H1 (cell line): ENCODE measurements at regions not wholly inside any gene's neighbourhood (a gene's known extent, or its start where the extent isn't known, plus 50 kb on each side); places are given as distances from the start of the nearest gene placed in this dataset.

Source experiments
- CTCF ChIA-PET: fragments of 300-600 bp; sonication (Branson Sonifier 250); formaldehyde crosslinking; loops from one replicate; lab custom pipeline; 2021; ENCODE audit not compliant: partially characterized antibody; lab: Charles Lee
- POLR2A ChIA-PET: fragments of 300-600 bp; sonication (Branson Sonifier 250); formaldehyde crosslinking; loops from one replicate; lab custom pipeline; 2021; ENCODE audit warnings: inconsistent platforms; ENCODE audit not compliant: partially characterized antibody; lab: Charles Lee
- DNase-seq, 2 experiments: peaks; one replicate each; pipeline versions ENCODE4 v3.0.0 to v3.0.0-alpha.2; 2010 to 2022; ENCODE audit warnings: low spot score in 2 of 2, low read depth in 1 of 2, mixed read lengths in 1 of 2
- FAIRE-seq: peaks from 2 replicates; lab custom pipeline; 2011; peaks lifted over from hg19 to GRCh38; lab: Jason Lieb, UNC
- H2AFZ ChIP-seq: 2 replicates; pipeline ENCODE4 v1.8.1; 2012; ENCODE audit warnings: low read length, inconsistent platforms
- H2AK5ac ChIP-seq: 2 replicates; pipeline ENCODE4 v1.6.1; 2013; ENCODE audit warnings: low read depth, low read length
- H2BK120ac ChIP-seq: replicated peaks from 2 replicates; pipeline ENCODE3; 2013; ENCODE audit warnings: low read depth, low read length, inconsistent platforms
- H2BK12ac ChIP-seq: 2 replicates; pipeline ENCODE4 v1.6.1; 2013; ENCODE audit warnings: low read depth, low read length
- H2BK15ac ChIP-seq: 2 replicates; pipeline ENCODE4 v1.6.1; 2013; ENCODE audit warnings: low read length
- H2BK20ac ChIP-seq: 2 replicates; pipeline ENCODE4 v1.6.1; 2013; ENCODE audit warnings: low read length
- H2BK5ac ChIP-seq: 2 replicates; pipeline ENCODE4 v1.6.1; 2013; ENCODE audit warnings: low read depth, low read length
- H3K14ac ChIP-seq: 2 replicates; pipeline ENCODE4 v1.6.1; 2013; ENCODE audit warnings: inconsistent platforms; ENCODE audit not compliant: insufficient read length
- H3K18ac ChIP-seq: 2 replicates; pipeline ENCODE4 v1.6.1; 2013; ENCODE audit warnings: low read length; ENCODE audit errors: extremely low read depth
- H3K23ac ChIP-seq: 2 replicates; pipeline ENCODE4 v1.6.1; 2013; ENCODE audit warnings: inconsistent platforms; ENCODE audit not compliant: insufficient read length
- H3K23me2 ChIP-seq: 2 replicates; pipeline ENCODE4 v1.6.1; 2013; ENCODE audit warnings: low read depth, low read length
- H3K27ac ChIP-seq: 2 replicates; pipeline ENCODE4 v1.6.1; 2011; ENCODE audit warnings: low read depth, low read length, inconsistent platforms
- H3K27me3 ChIP-seq, 4 experiments: replicated peaks in 1 of 4; 1 replicate in 1 of 4; 2 replicates in 3 of 4; pipeline versions ENCODE4 v1.6.1 to v1.8.1; 2011 to 2013; ENCODE audit warnings: low read length in 3 of 4, mild to moderate bottlenecking in 3 of 4, inconsistent platforms in 2 of 4, mixed read lengths in 2 of 4, moderate library complexity in 1 of 4; ENCODE audit not compliant: control insufficient read depth in 3 of 4, insufficient read depth in 3 of 4; ENCODE audit errors: extremely low read depth in 1 of 4
- H3K36me3 ChIP-seq, 4 experiments: 2 replicates each; pipeline versions ENCODE4 v1.6.1 to v1.8.1; 2011 to 2013; ENCODE audit warnings: mild to moderate bottlenecking in 4 of 4, low read length in 3 of 4, moderate library complexity in 2 of 4, control low read depth in 1 of 4, inconsistent platforms in 1 of 4; ENCODE audit not compliant: insufficient read depth in 4 of 4, control insufficient read depth in 2 of 4
- H3K4ac ChIP-seq: replicated peaks from 2 replicates; pipeline ENCODE3; 2013; ENCODE audit warnings: low read length, low read depth, mixed read lengths, inconsistent platforms; ENCODE audit not compliant: insufficient read length
- H3K4me1 ChIP-seq, 4 experiments: replicated peaks in 1 of 4; 1 replicate in 1 of 4; 2 replicates in 3 of 4; pipeline versions ENCODE4 v1.6.1 to v1.8.1; 2011 to 2013; ENCODE audit warnings: low read length in 3 of 4, inconsistent platforms in 2 of 4, mixed read lengths in 1 of 4; ENCODE audit not compliant: insufficient read depth in 4 of 4, control insufficient read depth in 3 of 4
- H3K4me2 ChIP-seq, 2 experiments: 2 replicates each; pipeline versions ENCODE4 v1.6.1 to v1.8.1; 2011 to 2013; ENCODE audit warnings: low read depth in 2 of 2, low read length in 2 of 2, control low read depth in 1 of 2, inconsistent platforms in 1 of 2, mild to moderate bottlenecking in 1 of 2; ENCODE audit not compliant: insufficient read depth in 1 of 2
- H3K4me3 ChIP-seq, 4 experiments: fragments of 200-600, 300-600 bp in 1 of 4; sonication (generic), shearing (Covaris generic), sonication (Bioruptor Twin) in 1 of 4; 2 replicates each; pipeline versions ENCODE4 v1.5.1 to v1.8.1; 2011 to 2016; ENCODE audit warnings: low read length in 4 of 4, low read depth in 3 of 4, control low read depth in 2 of 4, inconsistent platforms in 2 of 4, mild to moderate bottlenecking in 2 of 4, mixed read lengths in 1 of 4, moderate library complexity in 1 of 4; ENCODE audit not compliant: insufficient read depth in 2 of 4; ENCODE audit errors: extremely low read depth in 1 of 4
- H3K56ac ChIP-seq: replicated peaks from 2 replicates; pipeline ENCODE3; 2013; ENCODE audit warnings: low read depth, mild to moderate bottlenecking, mixed read lengths, low read length, inconsistent platforms; ENCODE audit not compliant: insufficient read length
- H3K79me1 ChIP-seq: 2 replicates; pipeline ENCODE4 v1.6.1; 2013; ENCODE audit warnings: low read depth, low read length, control low read depth
- H3K79me2 ChIP-seq, 2 experiments: 2 replicates each; pipeline versions ENCODE4 v1.6.1 to v1.8.1; 2012 to 2013; ENCODE audit warnings: low read length in 2 of 2, mild to moderate bottlenecking in 2 of 2, inconsistent platforms in 1 of 2; ENCODE audit not compliant: insufficient read depth in 2 of 2, control insufficient read depth in 1 of 2
- H3K9ac ChIP-seq, 4 experiments: replicated peaks in 1 of 4; 1 replicate in 1 of 4; 2 replicates in 3 of 4; pipeline versions ENCODE4 v1.6.1 to v1.8.1; 2011 to 2013; ENCODE audit warnings: low read depth in 3 of 4, low read length in 3 of 4, control low read depth in 2 of 4, mild to moderate bottlenecking in 2 of 4, moderate library complexity in 2 of 4, inconsistent platforms in 1 of 4; ENCODE audit errors: extremely low read depth in 1 of 4
- H3K9me3 ChIP-seq, 2 experiments: 2 replicates each; pipeline versions ENCODE4 v1.6.1 to v1.8.1; 2012 to 2013; ENCODE audit warnings: mild to moderate bottlenecking in 2 of 2, moderate library complexity in 2 of 2, control low read depth in 1 of 2, inconsistent platforms in 1 of 2, low read depth in 1 of 2, low read length in 1 of 2, mixed read lengths in 1 of 2; ENCODE audit not compliant: insufficient read depth in 2 of 2
- H4K20me1 ChIP-seq, 2 experiments: replicated peaks in 1 of 2; 2 replicates each; pipeline versions ENCODE3 to v1.8.1; 2011 to 2013; ENCODE audit warnings: inconsistent platforms in 2 of 2, low read length in 2 of 2, mild to moderate bottlenecking in 1 of 2; ENCODE audit not compliant: insufficient read depth in 2 of 2, control insufficient read depth in 1 of 2
- H4K5ac ChIP-seq: 2 replicates; pipeline ENCODE4 v1.6.1; 2013; ENCODE audit warnings: low read length, low read depth, mixed read lengths, inconsistent platforms; ENCODE audit not compliant: insufficient read length
- H4K8ac ChIP-seq: 2 replicates; pipeline ENCODE4 v1.8.0; 2013; ENCODE audit warnings: mild to moderate bottlenecking, moderate library complexity, low read length, inconsistent platforms; ENCODE audit not compliant: insufficient read depth; ENCODE audit errors: extremely low read depth
- H4K91ac ChIP-seq: replicated peaks from 2 replicates; pipeline ENCODE3; 2013; ENCODE audit warnings: low read length, mixed read lengths, inconsistent platforms; ENCODE audit not compliant: insufficient read length
- CREB1 ChIP-seq: IDR thresholded peaks from 2 replicates; pipeline ENCODE4 v1.6.1; 2012; ENCODE audit warnings: inconsistent platforms
- EGR1 ChIP-seq: IDR thresholded peaks from 2 replicates; pipeline ENCODE4 v1.6.1; 2011; ENCODE audit warnings: low read depth, low read length, borderline replicate concordance
- FOSL1 ChIP-seq: IDR thresholded peaks from 2 replicates; pipeline ENCODE4 v1.6.1; 2011; ENCODE audit warnings: mild to moderate bottlenecking, low read depth, low read length, moderate library complexity; ENCODE audit not compliant: insufficient read depth
- GABPA ChIP-seq: IDR thresholded peaks from 2 replicates; pipeline ENCODE4 v1.6.1; 2011; ENCODE audit warnings: mild to moderate bottlenecking, low read length, moderate library complexity, borderline replicate concordance; ENCODE audit not compliant: insufficient read depth
- JUN ChIP-seq: IDR thresholded peaks from 2 replicates; pipeline ENCODE4 v1.6.1; 2011; ENCODE audit warnings: low read depth, mild to moderate bottlenecking, improper control_type of control experiment, low read length
- MAFK ChIP-seq: IDR thresholded peaks from 2 replicates; pipeline ENCODE4 v1.6.1; 2012; ENCODE audit warnings: low read depth, mild to moderate bottlenecking, improper control_type of control experiment, low read length
- POLR2AphosphoS5 ChIP-seq: IDR thresholded peaks from 2 replicates; pipeline ENCODE4 v1.6.1; 2011; ENCODE audit warnings: low read depth, low read length
- RAD21 ChIP-seq, 2 experiments: IDR thresholded peaks in 1 of 2; conservative IDR thresholded peaks in 1 of 2; 2 replicates each; pipeline ENCODE4 v1.6.1; 2011; ENCODE audit warnings: low read depth in 2 of 2, low read length in 2 of 2, improper control_type of control experiment in 1 of 2, inconsistent platforms in 1 of 2, mild to moderate bottlenecking in 1 of 2, moderate library complexity in 1 of 2
- RXRA ChIP-seq: IDR thresholded peaks from 2 replicates; pipeline ENCODE4 v1.6.1; 2011; ENCODE audit warnings: low read depth, mild to moderate bottlenecking, low read length, moderate library complexity; ENCODE audit not compliant: insufficient read depth
- SIX5 ChIP-seq: IDR thresholded peaks from 2 replicates; pipeline ENCODE4 v1.6.1; 2011; ENCODE audit warnings: mild to moderate bottlenecking, low read depth, low read length
- TEAD4 ChIP-seq: IDR thresholded peaks from 2 replicates; pipeline ENCODE4 v1.6.1; 2012; ENCODE audit warnings: low read depth, low read length, inconsistent platforms, mixed read lengths
- WGBS, 2 experiments: shearing (Covaris generic) in 1 of 2; methylation state at CpG; one replicate each; pipeline versions ENCODE4 v1.1.6 to v1.1.7; 2013 to 2015; ENCODE audit warnings: low lambda C conversion rate in 2 of 2, mixed read lengths in 2 of 2, inconsistent platforms in 1 of 2, low coverage in 1 of 2, missing lambda C conversion rate in 1 of 2; ENCODE audit not compliant: insufficient replicate concordance in 2 of 2, insufficient coverage in 1 of 2, insufficient read length in 1 of 2; ENCODE audit errors: extremely low coverage in 1 of 2, missing lambda C conversion rate in 1 of 2; 5-methylcytosine and 5-hydroxymethylcytosine counted together
- TF ChIP-seq, protein P1 (sequence below): IDR thresholded peaks from 2 replicates; pipeline ENCODE4 v1.6.1; 2012; ENCODE audit warnings: low read length, inconsistent platforms

DNA sequence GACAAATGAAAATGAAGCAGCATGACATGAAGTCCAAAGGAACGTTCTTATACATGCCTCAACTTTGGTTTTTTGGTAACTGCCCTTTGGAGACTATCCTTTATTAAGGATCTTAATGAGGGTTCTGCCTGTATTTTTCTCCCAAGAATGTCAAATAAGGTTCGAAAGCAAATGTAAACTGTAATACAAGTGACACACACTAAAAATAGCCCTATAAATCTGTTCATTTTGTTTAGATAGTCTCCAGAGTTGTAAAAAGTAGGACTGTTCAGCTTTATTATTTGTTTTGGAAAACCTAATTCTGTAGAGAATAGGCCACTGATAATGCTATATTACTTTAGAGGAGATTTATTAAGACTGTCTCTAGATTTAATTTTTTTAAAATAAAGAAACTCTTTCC, 80.5 kb upstream of the CDIN1 start:
- Histone ChIP-seq H2BK5ac (no peak overlapping the region), H3K79me2 (no peaks in the 10 kb centered on the region), H2AFZ (no peak overlapping the region), H3K79me1 (no peaks in the 10 kb centered on the region), H3K4me1 (peaks cover 0 to 2% (median 0%) of the 10 kb centered on the region in 4 experiments; a peak in 1 of 7 replicates), H2BK12ac (no peak overlapping the region), H3K23ac (no peak overlapping the region), H3K36me3 (no peaks in the 10 kb centered on the region), H4K91ac (no peak overlapping the region), H3K4me2 (no peak overlapping the region), H4K8ac (no peak overlapping the region), H3K23me2 (no peaks in the 10 kb centered on the region), H2AK5ac (no peak overlapping the region), H3K4ac (no peak overlapping the region), H3K9me3 (no peaks in the 10 kb centered on the region), H3K27ac (no peak overlapping the region), H2BK20ac (no peak overlapping the region), H3K18ac (no peak overlapping the region), H2BK15ac (no peak overlapping the region), H4K5ac (no peak overlapping the region), H2BK120ac (no peak overlapping the region), H3K27me3 (no peaks in the 10 kb centered on the region), H3K14ac (no peak overlapping the region), H4K20me1 (no peaks in the 10 kb centered on the region), H3K56ac (no peak overlapping the region), H3K9ac (no peak overlapping the region), H3K4me3 (no peak overlapping the region)
- FAIRE-seq, result no peak
- TF ChIP-seq CREB1 (no peak), FOSL1 (no peak), MAFK (no peak), POLR2AphosphoS5 (no peak), JUN (no peak), EGR1 (no peak), SIX5 (no peak), GABPA (no peak), RXRA (no peak), TEAD4 (no peak), RAD21 (IDR thresholded peaks at IDR 0.05 in 1 of 2, conservative IDR thresholded peaks at IDR 0.05 in 1 of 2; ENCODE audit: low read depth in 2 of 2, low read length in 2 of 2) (no peak)
- TF ChIP-seq, protein P1, sequence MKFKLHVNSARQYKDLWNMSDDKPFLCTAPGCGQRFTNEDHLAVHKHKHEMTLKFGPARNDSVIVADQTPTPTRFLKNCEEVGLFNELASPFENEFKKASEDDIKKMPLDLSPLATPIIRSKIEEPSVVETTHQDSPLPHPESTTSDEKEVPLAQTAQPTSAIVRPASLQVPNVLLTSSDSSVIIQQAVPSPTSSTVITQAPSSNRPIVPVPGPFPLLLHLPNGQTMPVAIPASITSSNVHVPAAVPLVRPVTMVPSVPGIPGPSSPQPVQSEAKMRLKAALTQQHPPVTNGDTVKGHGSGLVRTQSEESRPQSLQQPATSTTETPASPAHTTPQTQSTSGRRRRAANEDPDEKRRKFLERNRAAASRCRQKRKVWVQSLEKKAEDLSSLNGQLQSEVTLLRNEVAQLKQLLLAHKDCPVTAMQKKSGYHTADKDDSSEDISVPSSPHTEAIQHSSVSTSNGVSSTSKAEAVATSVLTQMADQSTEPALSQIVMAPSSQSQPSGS, result no peak
- CTCF ChIA-PET, result interaction anchor here (1.6 kb wide), 1 partner anchor 10 kb away, joined by 3 read pairs; no protein-coding TSS in a partner anchor
- 88% methylated on average over 2 of the region's 2 CpGs; no CpG with 5 or more reads in 1 of the 2 experiments for WGBS, 2 experiments
- POLR2A ChIA-PET, result interaction anchor here (1.0 kb wide), 1 partner anchor 81 kb away, joined by 3 read pairs; the partner anchor contains the start of gene CDIN1
- no peak for DNase-seq
